Activated CD8-positive, alpha-beta memory T cell treated with anti-CD3 and anti-CD28 coated beads for 4 hours (primary cell): ENCODE measurements at regions not wholly inside any gene's neighbourhood (a gene's known extent, or its start where the extent isn't known, plus 50 kb on each side); places are given as distances from the start of the nearest gene placed in this dataset.
"Not testable (repeated sequence)": the region's sequence is repeated elsewhere in the genome, so short reads cannot be mapped to it uniquely, and the experiment has no call there.

Experiments
- DNase-seq, 2 donors: peaks; one replicate each; pipeline ENCODE4 v3.0.0-alpha.2; 2020; ENCODE audit warnings: low read depth in 2 of 2

DNA sequence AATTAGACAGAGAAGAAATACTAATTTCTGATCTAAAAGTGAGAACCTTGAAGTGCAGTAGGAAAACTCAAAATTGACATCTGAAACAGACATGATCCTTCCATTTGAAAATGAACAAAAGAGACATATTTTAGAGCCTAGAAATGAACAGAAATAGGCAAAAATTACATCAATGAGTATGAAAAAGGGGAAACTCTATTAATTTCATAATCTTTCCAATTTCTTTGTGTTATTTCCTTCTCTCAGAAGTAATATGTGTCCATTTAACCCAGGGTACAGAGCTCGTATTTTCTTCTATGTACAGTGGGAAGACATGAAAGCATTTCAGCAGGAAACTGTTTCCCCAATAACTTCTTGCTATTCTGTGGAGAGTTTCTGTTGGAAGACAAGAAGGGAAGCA lies 263.1 kb downstream of the CGGBP1 start:
- no peak for DNase-seq

DNA sequence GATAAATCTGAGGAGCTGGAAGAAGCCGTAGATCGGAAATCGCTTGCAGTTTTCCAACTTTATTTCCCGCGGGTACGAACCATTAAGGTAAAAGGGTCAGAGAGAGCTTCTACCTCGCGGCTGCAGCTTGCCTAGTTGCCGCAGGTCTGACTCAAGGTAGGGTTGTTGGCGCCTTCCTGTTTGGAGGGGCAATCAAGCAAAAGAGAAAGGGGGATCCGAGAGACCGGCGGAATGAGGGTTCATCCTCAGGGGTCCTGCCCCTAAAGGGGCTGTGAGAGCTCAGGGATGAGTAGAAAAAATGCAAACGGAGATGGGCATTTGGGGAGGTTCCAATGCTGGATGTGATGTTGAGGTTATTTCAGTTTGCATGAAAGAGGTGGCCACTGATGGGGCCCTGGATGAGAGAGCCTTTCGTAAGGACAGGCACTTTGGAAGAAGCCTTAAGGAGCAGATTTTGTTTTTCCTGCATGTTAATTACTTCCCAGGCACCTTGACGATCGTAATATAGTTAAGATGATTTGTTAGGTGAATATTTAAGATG lies 265.4 kb downstream of the CGGBP1 start:
- DNase-seq, result no peak

DNA sequence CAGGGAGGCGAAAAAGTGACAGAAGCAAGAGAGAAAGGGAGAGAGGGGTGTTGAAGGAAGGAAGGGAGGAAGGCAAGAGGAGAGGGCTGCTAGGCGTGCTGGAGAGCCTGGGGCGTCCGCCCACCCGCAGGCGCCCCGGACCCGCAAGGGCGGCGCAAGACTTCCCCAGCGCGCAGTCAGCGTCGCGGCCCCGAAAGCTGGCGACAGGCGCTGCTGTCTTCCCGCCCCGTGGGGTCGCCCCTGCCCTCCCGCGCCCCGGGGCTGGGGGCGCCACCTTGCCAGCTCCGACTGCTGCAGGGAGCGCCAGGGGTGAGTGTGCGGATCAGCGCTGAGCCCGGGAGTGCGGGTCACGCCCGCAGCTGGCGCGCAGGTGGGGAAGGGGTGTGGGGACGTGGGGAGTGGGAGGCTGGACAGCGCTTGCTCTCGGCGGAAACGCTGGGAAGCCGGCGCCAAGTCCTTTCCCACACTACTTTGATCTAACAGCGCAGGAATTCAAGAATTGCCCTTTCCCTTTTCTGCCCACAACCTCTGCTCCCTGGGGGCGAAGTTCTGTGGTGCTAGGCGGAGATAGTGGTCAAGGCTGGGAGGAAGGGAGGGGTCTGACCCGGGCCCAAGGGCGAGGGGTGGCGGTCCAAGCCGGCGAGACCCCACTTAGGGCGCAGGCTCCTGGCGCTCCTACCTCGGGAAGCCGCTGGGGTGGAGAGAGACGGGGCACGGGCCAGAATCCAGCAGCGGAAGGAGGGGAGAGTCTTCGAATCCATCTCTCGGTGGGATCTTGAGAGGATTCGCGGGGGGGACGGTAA lies 266.1 kb downstream of the CGGBP1 start, which contains the start of gene HTR1F:
Gene HTR1F, plus strand, starts transcription at position 173 of the 803 bp plus-strand sequence.
- no peak for DNase-seq

DNA sequence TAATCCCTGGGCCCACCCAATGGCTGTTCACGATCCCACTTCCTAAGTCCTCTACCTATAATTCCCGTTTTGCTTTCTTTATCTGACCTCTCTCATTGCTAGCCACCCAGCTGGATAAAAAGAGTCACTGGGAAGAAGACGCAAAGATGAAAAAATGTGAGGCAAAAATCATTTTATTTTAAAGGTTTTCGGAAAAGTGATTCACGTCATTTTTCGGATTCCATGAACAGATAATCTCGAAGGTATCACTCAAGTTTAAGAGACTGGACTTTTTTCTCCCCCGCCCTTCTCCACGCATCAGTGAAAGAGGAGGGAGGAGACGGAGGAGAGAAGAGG lies 266.6 kb downstream of the CGGBP1 start:
- no peak for DNase-seq

DNA sequence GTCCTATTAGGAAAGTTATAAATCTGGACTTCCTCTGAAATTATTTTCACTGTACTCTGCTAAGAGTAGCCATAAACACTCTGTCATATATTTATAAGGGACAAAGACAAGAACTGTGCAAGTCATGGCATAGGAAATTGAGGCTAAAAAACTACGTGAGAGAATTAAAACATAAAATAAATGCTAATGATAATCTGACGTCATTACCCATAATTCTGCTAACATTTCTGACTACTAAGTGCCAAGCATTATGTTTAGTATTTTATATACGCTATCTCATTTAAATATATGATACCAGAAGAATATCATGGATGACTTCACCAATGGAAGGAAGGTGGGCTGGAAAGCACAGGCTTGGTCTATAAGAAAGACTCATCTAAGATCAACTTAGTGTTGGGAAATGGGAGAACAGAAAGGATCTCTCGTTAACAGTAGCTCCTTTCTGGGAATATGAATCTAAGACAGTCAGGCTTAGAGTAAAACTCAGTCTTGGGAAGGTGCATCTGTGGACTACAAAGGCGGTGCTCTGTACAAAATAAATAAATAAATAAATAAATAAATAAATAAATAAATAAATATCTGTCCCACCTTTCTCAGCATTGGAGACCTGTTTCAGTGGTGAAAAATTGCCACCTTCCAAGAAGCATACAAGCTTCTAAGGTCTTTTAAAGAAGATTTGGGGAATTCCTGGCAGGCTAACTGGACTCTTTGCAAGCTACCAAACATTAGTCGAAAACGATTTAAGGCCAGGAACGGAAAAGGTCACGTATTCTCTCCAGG lies 267.4 kb downstream of the CGGBP1 start:
- DNase-seq, result no peak

DNA sequence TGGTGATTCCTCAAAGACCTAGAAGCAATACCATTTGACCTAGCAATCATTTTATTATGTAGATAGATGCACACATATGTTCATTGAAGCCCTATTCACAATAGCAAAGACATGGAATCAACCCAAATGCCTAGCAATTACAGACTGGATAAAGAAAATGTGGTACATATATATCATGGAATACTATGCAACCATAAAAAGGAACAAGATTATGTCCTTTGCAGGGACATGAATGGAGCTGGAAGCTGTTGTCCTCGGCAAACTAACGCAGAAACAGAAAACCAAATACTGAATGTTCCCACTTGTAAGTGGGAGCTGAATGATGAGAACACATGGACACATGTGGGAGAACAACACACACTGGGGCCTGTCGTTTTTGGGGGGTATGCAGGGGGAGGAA lies 269.8 kb downstream of the CGGBP1 start:
- not testable (repeated sequence) for DNase-seq

DNA sequence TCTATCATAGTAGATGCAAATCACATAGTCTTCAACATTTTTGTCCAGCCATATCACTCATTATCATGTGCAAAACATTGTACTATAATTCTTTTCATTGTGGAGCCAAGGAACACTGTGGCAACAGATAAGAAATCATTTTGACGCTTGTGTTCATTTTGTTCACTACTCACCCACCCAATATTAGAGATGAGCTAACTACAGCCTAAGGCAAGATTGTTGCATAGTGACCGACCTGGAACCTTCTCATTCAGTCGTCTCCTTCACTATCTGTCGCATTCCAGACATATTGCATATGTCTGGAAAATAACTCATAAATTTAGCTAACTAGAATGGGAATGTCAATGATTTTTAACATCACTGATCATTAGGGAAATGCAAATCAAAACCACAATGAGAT lies 270.3 kb downstream of the CGGBP1 start:
- no peak for DNase-seq

DNA sequence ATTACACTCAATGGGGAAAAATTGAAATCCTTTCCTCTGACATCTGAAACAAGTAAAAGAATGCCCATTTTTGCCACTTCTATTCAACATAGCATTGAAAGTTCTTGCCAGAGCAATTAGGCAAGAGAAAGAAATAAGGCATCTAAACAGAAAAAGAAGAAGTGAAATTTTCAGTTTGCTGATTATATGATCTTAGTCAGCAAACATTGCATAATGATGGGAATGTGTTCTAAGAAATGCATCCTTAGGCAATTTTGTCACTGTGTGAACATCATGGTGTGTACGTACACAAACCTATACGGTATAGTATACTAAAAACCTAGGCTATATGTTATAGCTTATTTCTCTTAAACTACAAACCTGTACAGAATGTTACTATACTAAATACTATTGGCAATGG lies 278.0 kb downstream of the CGGBP1 start:
- DNase-seq, result no peak

DNA sequence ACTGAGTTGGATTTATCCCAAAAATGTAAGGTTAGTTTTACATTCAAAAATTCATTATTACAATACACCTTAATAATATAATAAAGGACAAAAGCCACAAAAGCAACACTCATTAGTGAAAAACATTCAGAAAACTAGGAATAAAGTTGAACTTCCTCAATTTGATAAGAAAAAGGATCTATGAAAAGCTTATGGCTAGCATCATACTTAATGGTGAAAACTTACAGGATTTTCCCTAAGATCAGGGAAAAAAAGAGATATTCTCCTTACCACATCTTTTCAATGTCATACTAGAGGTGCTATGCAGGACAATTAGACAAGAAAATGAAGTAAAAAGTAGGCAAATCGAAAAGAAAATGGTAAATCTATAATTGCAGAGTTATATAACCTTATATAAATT lies 279.9 kb downstream of the CGGBP1 start:
- DNase-seq, result no peak

DNA sequence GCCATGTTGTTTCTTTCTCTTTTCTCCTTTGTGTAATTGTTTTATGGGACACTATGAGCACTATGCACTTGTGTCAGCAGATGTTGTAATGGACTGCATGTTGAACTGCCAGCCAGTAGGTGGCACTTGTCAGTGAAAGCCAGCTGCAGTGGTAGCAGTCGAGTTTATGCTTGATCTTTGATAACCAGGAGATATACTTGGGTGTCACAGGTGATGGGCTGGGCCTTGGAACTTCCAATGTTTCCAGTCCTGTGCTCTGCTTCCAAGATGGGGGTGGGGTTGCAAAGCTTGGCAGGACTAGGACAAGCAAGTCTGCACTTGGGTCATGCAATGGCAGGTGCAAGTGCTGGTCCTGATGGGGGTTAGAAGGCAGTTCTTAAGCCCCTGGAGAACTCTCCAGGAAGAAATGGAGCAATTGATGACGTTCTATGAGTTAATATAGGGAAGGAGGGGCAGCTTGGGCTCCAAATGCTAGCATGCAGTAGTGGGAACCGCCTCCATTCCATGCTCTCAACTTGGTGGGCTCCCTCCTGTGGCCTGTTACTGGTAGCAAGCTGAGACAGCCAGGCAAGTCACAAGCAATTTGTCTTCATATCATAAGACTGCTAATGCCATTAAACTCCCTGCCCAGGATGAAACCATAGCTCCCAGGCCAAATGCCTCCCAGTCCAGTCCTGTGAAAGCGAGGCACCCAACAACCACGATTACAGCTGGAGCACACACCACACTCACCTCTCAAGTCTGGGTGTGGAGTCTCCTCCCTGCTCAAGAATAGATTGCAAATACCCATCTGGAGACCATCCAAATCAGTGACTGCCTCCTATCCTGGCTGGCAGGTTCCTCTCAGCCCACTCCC lies 287.2 kb downstream of the CGGBP1 start:
- DNase-seq, result no peak

DNA sequence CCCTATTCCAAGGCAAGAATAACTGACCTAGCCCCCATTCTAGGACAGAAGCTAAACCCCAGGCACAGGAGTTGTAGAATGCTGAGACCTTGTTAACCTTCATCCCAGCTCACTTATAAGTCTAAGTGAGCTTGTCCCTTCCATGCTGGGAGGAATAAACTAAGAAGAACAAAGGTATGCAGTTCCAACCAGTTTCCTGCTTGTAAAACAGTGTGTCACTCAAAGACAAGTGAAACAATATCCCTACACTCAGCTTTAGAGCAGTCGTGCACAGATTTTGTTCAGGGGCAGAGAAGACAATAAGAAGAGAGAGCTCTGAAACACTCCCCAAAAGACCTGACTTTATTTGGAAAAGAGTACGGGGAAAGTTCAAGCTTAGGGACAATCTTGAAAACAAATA lies 292.1 kb downstream of the CGGBP1 start:
- no peak for DNase-seq

DNA sequence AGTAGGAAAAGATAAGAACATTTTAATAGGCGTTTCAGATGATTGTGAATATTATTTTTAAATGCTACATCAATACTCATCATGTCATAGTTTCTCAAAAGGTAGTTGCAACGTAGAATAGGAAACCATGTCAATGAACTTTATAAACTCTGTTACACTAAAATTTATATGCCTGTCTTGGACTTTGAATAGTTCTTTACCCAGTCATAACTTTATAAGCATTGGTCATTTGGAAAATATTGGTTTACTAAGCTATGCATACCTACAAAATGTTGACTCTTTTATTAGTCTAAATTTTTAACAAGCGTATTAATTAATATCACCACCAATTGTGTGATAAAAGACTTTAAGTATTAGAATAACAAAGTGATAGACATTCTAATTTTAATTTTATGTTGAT lies 293.5 kb downstream of the CGGBP1 start:
- no peak for DNase-seq

DNA sequence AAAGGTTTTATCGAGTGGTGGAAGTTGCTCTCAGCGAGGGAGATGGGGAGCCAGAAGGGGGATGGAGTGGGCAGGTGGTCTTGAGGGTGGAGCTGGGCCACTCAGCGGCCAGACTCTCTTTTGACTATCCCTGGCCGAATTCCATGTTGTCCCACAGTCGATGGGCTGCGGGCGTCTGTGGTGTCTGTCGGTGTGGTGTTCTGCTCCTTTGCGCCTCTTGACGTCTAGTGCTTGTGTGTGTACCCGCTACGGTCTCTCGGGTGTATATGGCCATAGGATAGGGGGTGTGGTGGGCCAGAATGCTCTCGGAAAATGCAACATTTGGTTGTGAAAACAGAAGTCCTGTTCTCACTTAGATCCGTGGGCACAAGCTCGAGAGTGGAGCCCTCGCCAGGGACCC lies 297.0 kb downstream of the CGGBP1 start:
- no peak for DNase-seq

DNA sequence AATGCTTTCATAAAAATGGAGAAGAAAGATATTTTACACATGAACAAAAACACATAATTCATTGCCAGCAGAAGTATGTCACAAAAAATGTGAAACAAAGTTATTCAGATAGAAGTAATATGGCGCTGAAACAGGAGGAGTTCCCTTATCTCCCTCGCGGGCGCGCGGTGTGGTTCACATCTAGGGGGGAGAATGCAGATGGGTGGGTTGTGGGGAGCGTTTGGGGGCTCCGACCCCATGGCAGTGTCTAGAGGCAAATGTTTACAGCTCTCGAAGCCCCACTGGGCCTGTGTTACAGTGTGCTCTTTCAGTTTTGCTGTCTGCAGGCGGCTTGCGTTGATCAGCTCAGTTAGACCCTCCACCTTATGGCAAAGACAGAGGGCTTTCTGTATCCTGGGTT lies 297.5 kb downstream of the CGGBP1 start:
- DNase-seq, result no peak

DNA sequence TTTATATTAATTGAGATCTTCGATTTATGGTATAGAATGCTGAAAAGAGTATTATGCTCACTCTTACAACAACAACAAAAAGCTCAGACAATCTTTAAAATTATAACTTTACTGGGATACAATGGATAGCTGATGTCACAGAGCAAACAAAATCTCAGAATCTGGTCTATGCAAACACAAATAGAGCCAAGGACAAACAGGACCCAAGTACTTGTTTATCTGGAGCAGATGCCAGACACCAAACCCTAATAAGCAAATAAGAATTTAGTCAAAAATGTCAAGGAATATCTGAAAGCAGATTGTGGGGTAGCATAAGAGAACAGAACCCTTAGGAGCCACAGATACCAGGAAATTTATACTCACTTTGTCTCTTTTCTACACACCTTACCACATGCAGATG lies 302.2 kb downstream of the CGGBP1 start:
- DNase-seq, result no peak

DNA sequence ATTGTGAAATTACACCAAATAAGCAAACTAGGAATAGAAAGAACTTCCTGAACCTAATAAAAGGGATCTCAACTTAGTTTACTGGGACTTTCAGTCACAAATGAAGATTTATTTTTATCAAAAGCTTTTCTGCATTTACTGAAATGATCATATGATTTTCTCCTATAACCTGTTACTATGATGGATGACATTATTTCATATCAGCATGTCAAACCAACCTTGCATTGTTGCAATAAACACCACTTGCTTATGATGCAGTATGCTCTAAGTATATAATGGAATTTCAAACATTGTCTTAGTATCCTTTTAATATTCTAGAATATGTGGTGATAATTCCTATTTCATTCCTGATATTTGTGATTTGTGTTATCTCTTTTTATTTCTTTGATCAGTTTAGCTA lies 303.0 kb downstream of the CGGBP1 start:
- no peak for DNase-seq

DNA sequence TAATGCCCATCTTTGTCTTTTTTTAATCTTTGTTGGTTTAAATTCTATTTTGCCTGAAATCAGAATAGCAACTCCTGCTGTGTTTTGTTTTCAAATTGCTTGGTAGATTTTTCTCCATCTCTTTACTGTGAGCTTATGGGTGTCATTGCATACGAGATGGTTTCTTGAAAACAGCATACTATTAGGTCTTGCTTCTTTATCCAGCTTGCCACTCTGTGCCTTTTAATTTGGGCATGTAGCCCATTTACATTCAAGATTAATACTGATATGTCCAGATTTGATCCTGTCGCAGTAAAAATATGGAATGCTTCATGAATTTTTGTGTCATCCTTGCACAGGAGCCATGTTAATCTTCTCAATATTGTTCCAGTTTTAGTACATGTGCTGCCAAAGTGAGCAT lies 316.6 kb downstream of the CGGBP1 start:
- no peak for DNase-seq

DNA sequence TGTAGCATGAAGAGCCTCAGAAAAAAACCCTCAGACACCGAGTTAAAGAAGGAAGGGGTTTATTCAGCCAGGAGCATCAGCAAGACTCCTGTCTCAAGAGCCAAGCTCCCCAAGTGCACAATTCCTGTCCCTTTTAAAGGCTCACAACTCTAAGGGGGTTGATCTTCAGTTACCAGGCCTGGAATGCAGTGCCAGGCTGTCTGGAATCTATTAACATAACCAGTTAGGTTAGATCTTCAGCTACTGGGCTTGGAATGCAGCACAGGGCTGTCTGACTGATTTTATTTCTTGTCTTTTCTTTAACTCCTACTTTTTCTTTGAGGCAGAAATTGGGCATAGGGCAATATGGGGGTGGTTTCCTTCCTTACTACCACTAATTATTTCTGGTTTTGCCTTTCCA lies 317.9 kb downstream of the CGGBP1 start:
- DNase-seq, result not testable (repeated sequence)

DNA sequence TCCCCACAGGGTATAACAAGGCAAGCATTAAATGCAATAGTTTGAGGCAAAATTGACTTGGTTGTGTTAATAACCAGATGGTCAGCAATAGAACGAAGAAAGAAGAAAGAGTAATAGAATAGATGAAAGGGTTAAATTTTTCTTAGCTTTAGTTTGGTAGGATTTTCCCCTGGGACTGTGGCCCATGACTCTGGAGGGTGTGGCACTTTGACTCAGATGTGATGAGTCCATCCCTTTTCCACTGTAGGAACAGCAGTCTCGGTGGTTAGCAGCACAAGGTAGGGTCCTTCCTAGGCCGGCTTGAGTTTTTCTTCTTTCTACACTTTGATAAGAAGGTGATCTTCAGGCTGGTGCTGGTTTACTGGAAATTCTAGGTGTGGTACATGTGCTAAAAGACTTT lies 321.0 kb downstream of the CGGBP1 start:
- not testable (repeated sequence) for DNase-seq

DNA sequence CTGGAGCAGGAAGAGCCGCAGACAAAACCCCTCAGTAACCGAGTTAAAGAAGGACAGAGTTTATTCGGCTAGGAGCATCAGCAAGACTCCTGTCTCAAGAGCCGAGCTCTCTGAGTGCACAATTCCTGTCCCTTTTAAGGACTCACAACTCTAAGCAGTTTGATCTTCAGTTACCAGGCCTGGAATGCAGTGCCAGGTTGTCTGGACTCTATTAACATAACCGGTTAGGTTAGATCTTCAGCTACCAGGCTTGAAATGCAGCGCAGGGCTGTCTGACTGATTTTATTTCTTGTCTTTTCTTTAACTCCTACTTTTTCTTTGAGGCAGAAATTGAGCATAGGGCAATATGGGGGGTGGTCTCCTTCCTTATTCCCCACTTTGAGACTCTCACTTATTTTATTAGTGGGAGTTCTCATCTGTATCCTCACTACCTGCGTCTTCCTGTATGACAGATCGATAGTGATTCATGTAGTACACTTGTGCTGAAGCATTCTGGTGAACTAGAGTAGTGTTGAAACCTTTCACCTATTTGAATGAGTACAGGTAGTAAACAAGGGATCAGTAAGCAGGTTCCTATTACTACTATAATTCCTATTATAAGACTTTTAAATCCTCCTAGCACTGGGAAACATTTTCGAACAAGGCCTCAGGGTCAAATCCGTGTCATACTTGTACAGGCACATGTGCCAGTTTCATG lies 325.0 kb downstream of the CGGBP1 start:
- no peak for DNase-seq

DNA sequence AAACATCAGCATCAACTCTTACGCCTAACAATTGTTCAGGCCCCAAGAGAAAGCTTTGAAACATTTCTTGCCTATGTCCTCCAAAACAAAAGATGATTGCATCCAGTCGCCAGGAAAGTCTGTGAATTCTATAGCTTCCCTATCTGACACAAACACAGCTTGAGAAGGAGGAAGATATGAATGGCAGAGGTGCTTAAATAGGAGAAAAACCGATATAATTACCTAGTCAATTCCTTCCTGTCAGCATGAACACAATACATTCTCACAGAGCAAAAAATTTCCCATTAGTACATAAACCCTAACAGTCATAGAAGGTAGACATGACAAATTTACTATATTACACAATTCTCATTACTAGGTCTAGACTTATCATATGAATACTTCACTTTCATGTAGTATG lies 326.5 kb downstream of the CGGBP1 start:
- no peak for DNase-seq

DNA sequence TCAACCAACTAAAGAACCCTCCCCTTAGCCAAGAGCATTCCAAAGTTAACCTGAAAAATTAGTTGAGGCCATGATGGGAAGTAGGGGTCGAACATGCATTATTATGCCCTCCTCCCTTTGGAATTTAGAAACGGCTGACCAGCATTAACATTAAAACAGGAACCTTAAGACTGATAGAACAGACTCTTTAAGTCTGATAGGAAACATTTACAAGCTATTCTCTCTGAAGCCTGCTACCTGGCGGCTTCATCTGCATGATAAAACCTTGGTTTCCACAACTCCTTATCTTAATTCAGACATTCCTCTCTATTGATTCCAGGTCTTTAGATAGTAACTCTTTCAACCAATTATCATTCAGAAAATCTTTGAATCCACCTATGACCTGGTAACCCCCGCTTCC lies 331.0 kb downstream of the CGGBP1 start:
- DNase-seq, result no peak
